ENCODE measurements at regions not wholly inside any gene's neighbourhood (a gene's known extent, or its start where the extent isn't known, plus 50 kb on each side); places are given as distances from the start of the nearest gene placed in this dataset.

- TF ChIP-seq POLR2AphosphoS5 (IDR thresholded peaks at IDR 0.05; ENCODE audit: borderline replicate concordance, low read depth, low read length) = no peak
- no peak for TF ChIP-seq EZH2 (IDR thresholded peaks at IDR 0.05)
- no peak for TF ChIP-seq FOXP2 (optimal IDR thresholded peaks at IDR 0.05; ENCODE audit: control extremely low read depth, extremely low read length, insufficient read depth)
Observed at GRCh38 chr17:63365366-63366240, 80.5 kb downstream of the CYB561 start.
